OCI-LY1 (cell line): ENCODE measurements at regions not wholly inside any gene's neighbourhood (a gene's known extent, or its start where the extent isn't known, plus 50 kb on each side); places are given as distances from the start of the nearest gene placed in this dataset.

Experiments
- H2AFZ ChIP-seq: fragments of 200-600 bp; sonication (generic), shearing (Covaris generic); 2 replicates; pipeline ENCODE4 v1.6.0; 2014; ENCODE audit warnings: antibody characterized with exemption, mild to moderate bottlenecking, low read length
- H3F3A ChIP-seq: fragments of 200-600 bp; sonication (generic), shearing (Covaris generic); 2 replicates; pipeline ENCODE4 v1.6.0; 2014; ENCODE audit warnings: mild to moderate bottlenecking, antibody characterized with exemption, low read length, moderate library complexity; ENCODE audit not compliant: insufficient read depth
- H3K27ac ChIP-seq: fragments of 200-600 bp; sonication (generic); 2 replicates; pipeline ENCODE4 v1.5.1; 2014; ENCODE audit warnings: low read length, mixed run types, mild to moderate bottlenecking, low read depth; ENCODE audit not compliant: poor library complexity, severe bottlenecking
- H3K27me3 ChIP-seq: fragments of 200-600 bp; sonication (generic); 2 replicates; pipeline ENCODE4 v1.6.0; 2014; ENCODE audit warnings: antibody characterized with exemption, mild to moderate bottlenecking, low read length, moderate library complexity; ENCODE audit not compliant: insufficient read depth
- H3K36me3 ChIP-seq: fragments of 200-600 bp; sonication (generic); 2 replicates; pipeline ENCODE4 v1.6.1; 2014; ENCODE audit warnings: mild to moderate bottlenecking, antibody characterized with exemption, low read length, moderate library complexity, mixed read lengths; ENCODE audit not compliant: insufficient read depth
- H3K4me1 ChIP-seq: fragments of 200-600 bp; sonication (generic); 2 replicates; pipeline ENCODE4 v1.5.1; 2014; ENCODE audit warnings: mild to moderate bottlenecking, low read length, moderate library complexity; ENCODE audit not compliant: insufficient read depth, severe bottlenecking
- H3K4me2 ChIP-seq: fragments of 200-600 bp; sonication (generic), shearing (Covaris generic); 2 replicates; pipeline ENCODE4 v1.6.1; 2014; ENCODE audit warnings: low read length
- H3K4me3 ChIP-seq: fragments of 200-600 bp; sonication (generic); 2 replicates; pipeline ENCODE4 v1.5.1; 2014; ENCODE audit warnings: low read length, low read depth, mild to moderate bottlenecking, mixed read lengths; ENCODE audit not compliant: poor library complexity, severe bottlenecking
- H3K79me2 ChIP-seq: fragments of 200-600 bp; shearing (Covaris generic); 2 replicates; pipeline ENCODE4 v1.6.1; 2016; ENCODE audit warnings: mixed run types, low read length, mixed read lengths; ENCODE audit not compliant: insufficient read depth
- H3K9ac ChIP-seq: fragments of 200-600 bp; sonication (generic), shearing (Covaris generic); 2 replicates; pipeline ENCODE4 v1.6.1; 2014; ENCODE audit warnings: mild to moderate bottlenecking, low read length, mixed read lengths
- H3K9me2 ChIP-seq: fragments of 200-600 bp; sonication (generic), shearing (Covaris generic); 2 replicates; pipeline ENCODE4 v1.6.1; 2014; ENCODE audit warnings: low read depth, mild to moderate bottlenecking, low read length, mixed read lengths
- H3K9me3 ChIP-seq: fragments of 200-600 bp; shearing (Covaris generic); 2 replicates; pipeline ENCODE4 v1.6.1; 2014; ENCODE audit warnings: low read length, mixed read lengths
- H4K20me1 ChIP-seq: fragments of 200-600 bp; sonication (generic), shearing (Covaris generic); 2 replicates; pipeline ENCODE4 v1.6.0; 2016; ENCODE audit warnings: mild to moderate bottlenecking, low read length; ENCODE audit not compliant: insufficient read depth
- CTCF ChIP-seq: fragments of 200-600 bp; sonication (generic), shearing (Covaris generic); IDR thresholded peaks from 2 replicates; pipeline ENCODE4 v1.5.1; 2017; ENCODE audit warnings: mild to moderate bottlenecking, antibody characterized with exemption, low read length, moderate library complexity, mixed read lengths
- EZH2 ChIP-seq: fragments of 200-600 bp; sonication (generic), shearing (Covaris generic); IDR thresholded peaks from 2 replicates; pipeline ENCODE4 v1.8.0; 2017; ENCODE audit warnings: borderline replicate concordance, mixed run types, mild to moderate bottlenecking, antibody characterized with exemption, low read length, moderate library complexity, mixed read lengths

GRCh38 chr3:159604151-159604581, 384.5 kb upstream of the IL12A start:
- H2AFZ ChIP-seq, result no peak overlapping the region
- no peaks in the 10 kb centered on the region for H3F3A ChIP-seq
- H3K79me2 ChIP-seq, result no peaks in the 10 kb centered on the region

GRCh38 chr3:159605101-159605500, 383.5 kb upstream of the IL12A start:
- Histone ChIP-seq H3K9me2 (no peaks in the 10 kb centered on the region), H3K9me3 (0 out of 2 replicates have a peak, but pooled peaks cover 4% of the 10 kb centered on the region), H4K20me1 (no peaks in the 10 kb centered on the region), H3F3A (no peaks in the 10 kb centered on the region), H3K36me3 (no peaks in the 10 kb centered on the region), H3K27me3 (no peaks in the 10 kb centered on the region), H3K27ac (no peak overlapping the region), H3K9ac (no peak overlapping the region), H3K79me2 (no peaks in the 10 kb centered on the region), H3K4me2 (no peak overlapping the region), H3K4me1 (no peaks in the 10 kb centered on the region), H2AFZ (no peak overlapping the region), H3K4me3 (no peak overlapping the region)
- TF ChIP-seq EZH2, result no peak
- TF ChIP-seq CTCF, result no peak

More at GRCh38 chr3:159604151-159604581, 384.5 kb upstream of the IL12A start:
- H3K9me2 ChIP-seq, result no peaks in the 10 kb centered on the region
- peaks cover 8% of the 10 kb centered on the region; the same call in 1 of the 2 replicates for H3K9me3 ChIP-seq
- H3K4me1 ChIP-seq, result no peaks in the 10 kb centered on the region
- no peak overlapping the region for H3K4me2 ChIP-seq
- TF ChIP-seq CTCF (no peak), EZH2 (no peak)
- H3K27ac ChIP-seq, result no peak overlapping the region
- H4K20me1 ChIP-seq, result no peaks in the 10 kb centered on the region
- H3K27me3 ChIP-seq, result no peaks in the 10 kb centered on the region
- H3K36me3 ChIP-seq, result no peaks in the 10 kb centered on the region
- no peak overlapping the region for H3K4me3 ChIP-seq
- H3K9ac ChIP-seq, result no peak overlapping the region

- Histone ChIP-seq H3K36me3 (no peaks in the 10 kb centered on the region), H3K4me1 (no peaks in the 10 kb centered on the region), H3K9ac (no peak overlapping the region), H3K79me2 (no peaks in the 10 kb centered on the region), H3K27ac (no peak overlapping the region), H3K27me3 (no peaks in the 10 kb centered on the region), H3K9me3 (0 out of 2 replicates have a peak, but pooled peaks cover 2% of the 10 kb centered on the region), H4K20me1 (no peaks in the 10 kb centered on the region), H3K4me2 (no peak overlapping the region), H3K9me2 (no peaks in the 10 kb centered on the region), H3F3A (no peaks in the 10 kb centered on the region), H2AFZ (no peak overlapping the region), H3K4me3 (no peak overlapping the region)
- TF ChIP-seq CTCF, result no peak
- TF ChIP-seq EZH2, result no peak
Measured at GRCh38 chr3:159605776-159606175, 382.9 kb upstream of the IL12A start.
